HL-60 (cell line): ENCODE measurements at regions not wholly inside any gene's neighbourhood (a gene's known extent, or its start where the extent isn't known, plus 50 kb on each side); places are given as distances from the start of the nearest gene placed in this dataset.

Experiments
- DNase-seq, 2 experiments: peaks; one replicate each; pipeline ENCODE4 v3.0.0-alpha.2; 2010 to 2020; ENCODE audit warnings: low read depth in 1 of 2, low spot score in 1 of 2
- H3K27ac ChIP-seq: fragments of 250-450 bp; sonication (Bioruptor Pico); replicated peaks from 2 replicates; pipeline ENCODE4 v1.5.1; 2020; ENCODE audit warnings: mild to moderate bottlenecking, moderate library complexity
- H3K27me3 ChIP-seq: fragments of 250-450 bp; sonication (Bioruptor Pico); 2 replicates; pipeline ENCODE4 v1.5.1; 2021; ENCODE audit warnings: mild to moderate bottlenecking, moderate library complexity; ENCODE audit not compliant: insufficient read depth, poor library complexity, severe bottlenecking
- H3K4me3 ChIP-seq: replicated peaks from 2 replicates; pipeline ENCODE4 v1.5.1; 2011; ENCODE audit warnings: mild to moderate bottlenecking, control low read depth, low read length; ENCODE audit not compliant: insufficient read depth
- CTCF ChIP-seq: IDR thresholded peaks from one replicate; pipeline ENCODE4 v1.5.1; 2011; ENCODE audit warnings: low read length, control low read depth, inconsistent platforms; ENCODE audit not compliant: insufficient read depth
- GABPA ChIP-seq: IDR thresholded peaks from 2 replicates; pipeline ENCODE4 v1.6.1; 2012; ENCODE audit warnings: low read depth
- POLR2AphosphoS5 ChIP-seq: IDR thresholded peaks from 2 replicates; pipeline ENCODE4 v1.6.1; 2012; ENCODE audit warnings: low read depth
- REST ChIP-seq: IDR thresholded peaks from 2 replicates; pipeline ENCODE4 v1.6.1; 2012; ENCODE audit warnings: low read depth; ENCODE audit not compliant: insufficient replicate concordance
- SPI1 ChIP-seq: IDR thresholded peaks from 2 replicates; pipeline ENCODE4 v1.6.1; 2012; ENCODE audit warnings: low read depth, mild to moderate bottlenecking, borderline replicate concordance

- Histone ChIP-seq H3K27me3 (no peaks in the 10 kb centered on the region), H3K4me3 (no peak overlapping the region), H3K27ac (no peak overlapping the region)
- TF ChIP-seq GABPA, result no peak
- peak; percentile 90 for TF ChIP-seq SPI1
- peak in 1 of 2 experiments; percentile 47 for DNase-seq
These were observed 60.8 kb upstream of the KCNJ15 start for GRCh38 chr21:38196036-38196435.

- TF ChIP-seq SPI1 (no peak), POLR2AphosphoS5 (no peak), CTCF (no peak), REST (no peak), GABPA (no peak)
- Histone ChIP-seq H3K27me3 (no peaks in the 10 kb centered on the region), H3K4me3 (no peak overlapping the region), H3K27ac (no peak overlapping the region)
- DNase-seq, result no peak
These were observed 54.0 kb upstream of the KCNJ15 start for GRCh38 chr21:38202811-38203210.

GRCh38 chr21:38203229-38203628, 53.6 kb upstream of the KCNJ15 start:
- Histone ChIP-seq H3K4me3 (no peak overlapping the region), H3K27ac (no peak overlapping the region), H3K27me3 (no peaks in the 10 kb centered on the region)
- TF ChIP-seq POLR2AphosphoS5, result no peak
- TF ChIP-seq REST, result no peak
- TF ChIP-seq GABPA, result no peak
- TF ChIP-seq SPI1, result no peak
- no peak for TF ChIP-seq CTCF
- no peak for DNase-seq

- Histone ChIP-seq H3K27ac (no peak overlapping the region), H3K4me3 (no peak overlapping the region), H3K27me3 (no peaks in the 10 kb centered on the region)
- no peak for DNase-seq
- TF ChIP-seq POLR2AphosphoS5 (no peak), REST (no peak), GABPA (no peak), SPI1 (no peak), CTCF (no peak)
These were observed 50.9 kb upstream of the KCNJ15 start for GRCh38 chr21:38205940-38206339.
